K562 (cell line): ENCODE measurements at regions not wholly inside any gene's neighbourhood (a gene's known extent, or its start where the extent isn't known, plus 50 kb on each side); places are given as distances from the start of the nearest gene placed in this dataset.

ENCODE experiments used
- CHD7 ChIP-seq: fragments of 200-600 bp; sonication (generic); IDR thresholded peaks from one replicate; pipeline ENCODE4 v1.6.1; 2012; ENCODE audit warnings: mild to moderate bottlenecking, low read depth, low read length, inconsistent platforms

- TF ChIP-seq CHD7 = peak; percentile 83
Measured at GRCh38 chr7:68537051-68537773, 1061.1 kb upstream of the AUTS2 start (continued).
